Chondrocyte (in vitro differentiated cells): ENCODE measurements at regions not wholly inside any gene's neighbourhood (a gene's known extent, or its start where the extent isn't known, plus 50 kb on each side); places are given as distances from the start of the nearest gene placed in this dataset.

Experiments
- DNase-seq: peaks from one replicate; pipeline ENCODE4 v3.0.0; 2021; ENCODE audit warnings: mixed read lengths, low spot score
- H3K27ac Mint-ChIP-seq: one replicate; pipeline ENCODE4 v1.8.0; 2021; ENCODE audit warnings: mild to moderate bottlenecking, moderate library complexity, mixed read lengths; ENCODE audit not compliant: unreplicated experiment
- H3K27me3 Mint-ChIP-seq: 2 replicates; pipeline ENCODE4 v1.8.0; 2021; ENCODE audit warnings: low read depth, mixed read lengths
- H3K36me3 Mint-ChIP-seq: 2 replicates; pipeline ENCODE4 v1.8.0; 2021; ENCODE audit warnings: low read depth, mixed read lengths
- H3K4me1 Mint-ChIP-seq: 2 replicates; pipeline ENCODE4 v1.8.0; 2021; ENCODE audit warnings: low read depth, mild to moderate bottlenecking, mixed read lengths
- H3K4me3 Mint-ChIP-seq: one replicate; pipeline ENCODE4 v1.8.0; 2021; ENCODE audit warnings: mild to moderate bottlenecking, moderate library complexity, mixed read lengths; ENCODE audit not compliant: unreplicated experiment
- H3K9me3 Mint-ChIP-seq: 2 replicates; pipeline ENCODE4 v1.8.0; 2021; ENCODE audit warnings: low read depth, mixed read lengths
- CTCF ChIP-seq: fragments of 200-600 bp; sonication (generic); IDR thresholded peaks from 2 replicates; pipeline ENCODE4 v1.5.0; 2021; ENCODE audit warnings: antibody characterized with exemption, mild to moderate bottlenecking, moderate library complexity

- H3K4me3 Mint-ChIP-seq = no peak overlapping the region
- no peaks in the 10 kb centered on the region for H3K27me3 Mint-ChIP-seq
- no peak overlapping the region for H3K27ac Mint-ChIP-seq
- H3K36me3 Mint-ChIP-seq = no peaks in the 10 kb centered on the region
- TF ChIP-seq CTCF = no peak
- peaks cover 3% of the 10 kb centered on the region for H3K9me3 Mint-ChIP-seq
- H3K4me1 Mint-ChIP-seq = no peaks in the 10 kb centered on the region
- DNase-seq = no peak
Observed at GRCh38 chr5:12113062-12113461, 208.8 kb upstream of the CTNND2 start.

GRCh38 chr5:12111261-12111660 lies 207.0 kb upstream of the CTNND2 start:
- Mint-ChIP-seq H3K9me3 (no peaks in the 10 kb centered on the region), H3K36me3 (no peaks in the 10 kb centered on the region), H3K27me3 (no peaks in the 10 kb centered on the region), H3K4me3 (no peak overlapping the region), H3K4me1 (no peaks in the 10 kb centered on the region), H3K27ac (no peak overlapping the region)
- no peak for DNase-seq
- no peak for TF ChIP-seq CTCF

- Mint-ChIP-seq H3K27ac (no peak overlapping the region), H3K4me3 (no peak overlapping the region), H3K4me1 (no peaks in the 10 kb centered on the region), H3K27me3 (no peaks in the 10 kb centered on the region), H3K36me3 (no peaks in the 10 kb centered on the region), H3K9me3 (no peaks in the 10 kb centered on the region)
- DNase-seq = no peak
- no peak for TF ChIP-seq CTCF
Observed at GRCh38 chr5:12110629-12111028, 206.4 kb upstream of the CTNND2 start.

GRCh38 chr5:12109075-12109688 lies 204.9 kb upstream of the CTNND2 start:
- no peaks in the 10 kb centered on the region for H3K27me3 Mint-ChIP-seq
- no peak for TF ChIP-seq CTCF
- H3K27ac Mint-ChIP-seq = no peak overlapping the region

GRCh38 chr5:12102151-12102550 lies 197.9 kb upstream of the CTNND2 start:
- Mint-ChIP-seq H3K4me3 (no peak overlapping the region), H3K27ac (no peak overlapping the region), H3K36me3 (no peaks in the 10 kb centered on the region), H3K9me3 (no peaks in the 10 kb centered on the region), H3K27me3 (no peaks in the 10 kb centered on the region), H3K4me1 (no peaks in the 10 kb centered on the region)
- DNase-seq = no peak
- TF ChIP-seq CTCF = no peak

More at GRCh38 chr5:12109075-12109688, 204.9 kb upstream of the CTNND2 start:
- no peaks in the 10 kb centered on the region for H3K4me1 Mint-ChIP-seq
- H3K36me3 Mint-ChIP-seq = no peaks in the 10 kb centered on the region
- H3K4me3 Mint-ChIP-seq = no peak overlapping the region
- no peak for DNase-seq
- H3K9me3 Mint-ChIP-seq = no peaks in the 10 kb centered on the region
